NCI-H510A (cell line): ENCODE measurements at regions not wholly inside any gene's neighbourhood (a gene's known extent, or its start where the extent isn't known, plus 50 kb on each side); places are given as distances from the start of the nearest gene placed in this dataset.

Experiments
- DNase-seq: peaks from one replicate; lab custom pipeline; 2025; lab: John Stamatoyannopoulos, UW

DNA sequence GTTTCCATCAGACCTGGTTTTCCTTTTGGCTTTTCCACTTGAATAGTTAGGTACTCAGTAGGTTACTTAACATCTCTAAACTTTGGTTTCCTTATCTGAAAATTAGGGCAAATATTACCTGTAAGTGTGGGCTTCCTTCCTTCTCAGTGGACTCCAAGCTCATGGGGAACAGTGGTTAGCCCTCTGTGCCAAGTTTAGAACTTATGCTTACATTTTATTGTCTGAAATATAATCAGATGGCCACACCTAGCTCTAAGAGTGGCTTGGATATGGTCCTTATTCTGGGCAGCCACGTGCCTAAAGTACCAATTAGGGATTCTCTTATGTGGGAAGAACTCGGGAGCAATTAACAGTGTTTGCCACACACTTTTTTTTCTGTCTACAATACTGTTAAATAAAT is 133.9 kb downstream of the UCHL1 start:
- no peak for DNase-seq

DNA sequence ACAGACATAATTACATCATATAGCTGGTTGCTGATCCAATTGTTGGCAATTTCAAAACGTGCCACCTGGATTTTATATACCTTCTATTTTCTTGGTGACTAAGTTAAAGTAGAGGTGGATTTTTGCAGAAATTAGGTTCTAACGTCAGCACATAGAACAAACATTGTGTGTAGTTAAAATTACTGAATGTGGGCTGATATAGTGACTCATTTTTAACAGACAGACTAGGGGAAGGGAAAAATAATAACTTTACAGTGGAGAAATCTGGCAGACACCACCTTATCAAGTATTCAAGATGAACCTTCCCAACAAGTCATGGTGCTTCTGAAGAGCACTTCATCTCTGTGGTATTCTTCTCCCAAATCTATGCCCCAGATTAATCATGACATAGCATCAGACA is 134.5 kb downstream of the UCHL1 start:
- no peak for DNase-seq

DNA sequence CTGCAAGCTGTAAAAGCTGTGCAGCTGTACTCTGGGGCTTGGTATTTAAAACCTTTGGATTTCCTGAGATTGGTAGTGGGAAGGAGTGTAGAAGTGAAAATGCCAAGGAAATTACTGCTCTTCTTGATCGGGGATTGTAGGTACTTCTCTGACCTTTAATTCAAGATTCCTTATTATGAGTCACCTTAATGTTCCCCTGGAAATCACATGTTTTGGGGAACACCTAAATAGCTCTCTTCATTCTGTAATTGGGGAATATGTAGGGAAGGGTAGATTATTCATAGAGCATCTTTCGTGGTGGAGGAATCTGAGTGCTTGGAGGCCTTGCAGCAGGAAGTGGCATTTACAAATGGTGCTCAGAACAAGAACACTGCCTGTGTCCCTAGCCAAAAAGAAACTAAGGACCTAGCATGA is 137.8 kb downstream of the UCHL1 start:
- no peak for DNase-seq

DNA sequence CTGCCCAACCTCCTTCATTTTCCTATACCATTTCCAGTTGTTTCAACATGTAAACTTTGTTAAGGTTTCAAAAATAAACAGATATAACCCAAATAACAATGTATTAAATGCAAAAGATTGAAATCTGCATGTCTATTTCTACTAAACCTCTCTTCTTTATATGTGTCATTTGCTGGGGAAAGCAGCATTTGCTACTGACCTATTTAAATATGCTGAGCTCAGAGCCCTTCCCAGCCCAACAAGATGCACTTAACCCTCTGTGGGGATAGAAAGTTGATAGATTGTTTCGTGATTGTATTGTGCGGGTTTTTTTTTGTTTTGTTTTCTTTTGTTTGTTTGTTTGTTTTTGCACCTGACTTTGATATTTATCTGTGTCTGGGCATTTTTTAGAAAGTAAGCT is 139.5 kb downstream of the UCHL1 start:
- DNase-seq, result no peak

DNA sequence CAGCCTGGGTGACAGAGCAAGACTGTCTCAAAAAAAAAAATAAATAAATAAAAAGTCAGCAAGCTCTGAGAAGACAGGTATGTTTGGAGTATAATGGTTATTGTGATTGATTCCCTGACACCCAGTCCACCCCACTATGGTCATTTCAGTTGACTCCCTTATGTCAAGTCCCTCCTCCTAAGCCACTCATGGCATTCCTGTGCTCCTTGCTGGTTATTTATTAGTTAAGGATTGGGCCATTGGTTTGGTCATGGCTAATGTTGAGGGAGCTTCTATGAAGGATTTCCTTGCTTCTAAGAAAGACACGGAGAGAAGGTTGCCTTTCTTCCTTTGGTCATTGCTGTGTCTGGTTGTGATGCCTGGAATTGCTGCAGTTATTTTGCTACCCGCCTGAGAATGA is 140.1 kb downstream of the UCHL1 start:
- no peak for DNase-seq

DNA sequence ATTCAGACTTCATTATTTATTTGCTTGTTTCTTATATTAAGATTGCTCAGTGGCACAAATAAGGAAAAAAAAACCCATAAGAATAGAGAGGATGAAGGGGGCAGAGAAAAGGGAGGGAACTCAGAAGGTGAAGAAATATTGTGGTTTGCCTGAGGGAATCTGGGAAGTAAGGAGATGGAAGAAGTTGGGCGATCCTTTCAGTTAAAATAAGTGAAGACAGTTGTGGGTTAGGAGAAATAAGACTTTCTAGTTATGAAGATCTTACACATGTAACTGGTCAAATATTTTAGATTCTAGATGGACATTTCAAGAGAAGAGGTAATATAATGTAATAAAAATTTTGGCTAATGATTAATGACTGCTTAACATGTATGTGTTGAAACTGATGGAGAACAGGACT is 138.7 kb upstream of the LIMCH1 start:
- DNase-seq, result no peak

DNA sequence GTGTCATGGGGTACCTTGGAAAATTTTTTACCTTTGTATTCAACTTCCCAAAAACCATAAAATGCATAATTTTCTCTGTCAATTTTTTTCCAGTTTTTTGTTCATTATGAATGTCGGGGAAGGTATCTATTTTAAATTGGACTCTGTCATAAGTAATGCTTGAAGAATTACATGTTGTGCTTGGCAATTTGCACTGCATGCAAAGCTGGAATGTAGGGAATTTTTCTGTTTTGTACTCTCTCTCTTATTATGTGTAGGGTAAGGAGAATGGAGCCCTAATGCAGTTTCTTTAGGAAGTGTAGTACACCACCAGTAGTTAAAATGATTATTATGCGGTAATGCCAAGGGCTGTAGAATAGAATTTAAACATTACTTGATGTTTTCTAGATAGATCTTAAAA is 137.7 kb upstream of the LIMCH1 start:
- DNase-seq, result no peak

DNA sequence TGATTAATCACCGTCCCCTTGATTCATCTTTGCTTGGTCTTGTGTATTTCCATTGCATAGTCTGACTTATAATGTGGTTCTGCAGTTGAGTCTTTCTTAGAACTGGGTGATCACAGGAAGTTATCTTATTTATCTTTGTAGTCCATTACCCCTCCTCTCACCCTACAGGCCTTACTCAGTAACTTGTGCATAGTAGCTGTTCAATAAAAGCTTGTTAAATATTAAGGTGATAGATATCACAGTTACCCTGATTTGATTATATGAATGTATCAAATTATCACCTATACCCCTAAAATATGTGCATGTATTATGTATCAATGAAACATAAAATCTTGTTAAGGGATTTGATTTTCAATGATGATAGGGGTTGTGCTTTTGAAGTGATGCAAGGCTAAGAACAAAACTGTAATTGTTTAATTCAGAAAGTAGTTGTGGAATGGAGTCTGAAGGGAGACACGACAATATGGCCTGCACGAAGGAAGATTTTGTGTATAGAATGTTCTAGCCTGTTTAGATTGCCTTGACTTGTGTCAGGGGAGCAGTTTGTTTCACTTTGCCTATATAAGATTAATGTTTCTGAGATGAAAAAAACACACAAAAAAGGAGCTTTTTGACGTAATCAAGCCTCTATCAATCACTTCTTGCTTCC is 132.4 kb upstream of the LIMCH1 start:
- no peak for DNase-seq

DNA sequence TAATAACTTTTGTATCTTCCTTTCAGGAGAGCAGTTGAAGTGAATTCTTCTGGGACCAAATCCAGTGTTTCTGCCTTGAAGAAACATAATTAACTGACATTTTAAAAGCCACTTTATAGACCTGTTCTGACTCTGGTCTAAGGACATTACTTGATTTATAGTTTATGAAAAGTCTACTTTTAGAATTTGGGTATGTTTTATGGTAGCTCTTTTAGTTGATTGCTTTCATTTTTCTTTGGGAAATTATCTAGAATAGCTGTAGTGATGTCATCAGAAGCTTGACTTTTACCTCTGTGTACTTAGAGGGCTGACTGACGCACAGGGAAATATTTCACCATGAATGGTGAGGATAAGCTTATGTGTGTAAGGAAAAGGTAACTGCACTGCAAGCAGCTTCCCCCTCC is 131.8 kb upstream of the LIMCH1 start:
- no peak for DNase-seq

DNA sequence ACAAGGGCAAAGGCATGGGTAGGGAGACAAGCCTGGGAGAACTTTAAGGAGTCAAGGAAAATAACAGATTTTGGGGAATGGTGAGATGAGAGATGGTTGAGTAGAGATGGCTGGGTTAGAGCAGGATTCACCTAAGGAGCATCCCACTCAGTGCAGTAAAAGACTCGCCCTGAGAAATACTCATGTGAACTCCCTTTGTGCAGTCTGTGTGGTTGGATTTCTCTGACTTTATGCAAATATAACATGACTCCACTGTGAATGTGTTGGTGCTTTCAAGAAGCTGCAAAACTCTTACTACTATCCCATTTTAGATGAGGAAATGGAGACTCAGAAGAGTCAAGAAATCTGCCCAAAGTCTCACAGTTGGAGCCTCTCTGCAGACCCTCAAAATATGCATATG is 129.8 kb upstream of the LIMCH1 start:
- DNase-seq, result no peak

DNA sequence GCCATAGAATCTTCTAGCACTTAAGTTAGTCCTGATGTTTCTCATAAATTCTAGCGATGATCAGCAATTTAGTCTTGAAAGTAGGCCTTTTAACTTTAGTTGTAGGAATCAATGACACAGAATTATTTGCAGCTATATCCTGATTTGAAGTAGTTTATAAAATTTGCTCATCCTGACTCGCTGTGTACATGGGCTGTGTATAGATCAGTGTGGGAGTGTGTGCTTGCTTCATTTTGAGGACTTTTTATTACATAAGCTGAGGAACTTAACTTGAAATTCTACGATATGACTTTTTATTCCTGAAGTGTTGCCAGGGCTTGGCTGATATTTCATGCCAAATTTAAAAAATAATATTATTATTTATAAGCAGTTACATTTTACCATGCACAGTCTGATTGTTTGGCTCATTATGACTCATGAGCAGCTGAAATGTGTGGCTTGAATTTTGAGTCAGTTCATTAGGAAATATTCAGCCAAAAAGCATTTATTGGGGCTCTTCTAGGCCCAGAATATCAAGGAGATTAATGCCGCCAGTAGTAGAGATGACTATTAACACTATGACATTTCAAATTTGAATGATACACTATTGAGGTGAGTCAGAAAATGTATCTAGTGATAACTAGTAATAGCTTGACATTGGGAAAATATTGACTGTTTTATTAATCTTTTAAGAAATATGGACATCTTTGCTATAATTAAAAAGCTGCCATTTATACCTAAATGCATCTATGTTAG is 128.9 kb upstream of the LIMCH1 start:
- DNase-seq, result no peak

DNA sequence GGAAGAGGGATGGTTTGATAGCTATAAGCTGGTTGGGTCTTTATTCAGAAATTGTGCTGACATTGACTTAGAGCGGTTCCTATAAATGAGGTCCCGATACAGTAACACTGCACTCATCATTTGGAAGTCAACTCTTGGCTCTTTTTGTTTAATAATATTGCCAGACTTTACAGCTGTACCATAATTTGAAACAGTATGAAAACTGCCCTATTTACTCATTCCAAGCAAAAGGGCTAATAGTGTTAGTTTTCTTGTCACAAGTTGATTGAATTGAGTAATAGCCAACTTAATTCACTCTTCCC is 128.4 kb upstream of the LIMCH1 start:
- DNase-seq, result no peak

DNA sequence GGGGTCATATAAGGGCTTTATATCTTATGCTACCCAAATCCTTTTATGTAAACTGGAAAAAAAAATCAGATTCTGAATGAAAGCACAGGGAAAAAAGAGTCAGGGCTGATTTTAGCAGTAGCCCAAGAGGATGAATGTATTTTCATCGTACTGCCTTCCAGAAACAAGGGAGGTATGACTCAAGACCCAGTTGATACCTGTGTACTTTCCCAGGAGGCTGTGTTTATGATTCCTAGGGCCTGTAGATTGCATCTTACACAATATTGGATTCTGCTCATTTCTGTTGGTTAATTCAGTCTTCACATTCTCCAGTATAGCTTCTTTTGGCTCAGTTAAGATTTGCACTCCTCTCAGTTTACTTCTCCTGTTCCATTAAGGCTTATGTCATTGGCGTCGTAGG is 127.9 kb upstream of the LIMCH1 start:
- no peak for DNase-seq

DNA sequence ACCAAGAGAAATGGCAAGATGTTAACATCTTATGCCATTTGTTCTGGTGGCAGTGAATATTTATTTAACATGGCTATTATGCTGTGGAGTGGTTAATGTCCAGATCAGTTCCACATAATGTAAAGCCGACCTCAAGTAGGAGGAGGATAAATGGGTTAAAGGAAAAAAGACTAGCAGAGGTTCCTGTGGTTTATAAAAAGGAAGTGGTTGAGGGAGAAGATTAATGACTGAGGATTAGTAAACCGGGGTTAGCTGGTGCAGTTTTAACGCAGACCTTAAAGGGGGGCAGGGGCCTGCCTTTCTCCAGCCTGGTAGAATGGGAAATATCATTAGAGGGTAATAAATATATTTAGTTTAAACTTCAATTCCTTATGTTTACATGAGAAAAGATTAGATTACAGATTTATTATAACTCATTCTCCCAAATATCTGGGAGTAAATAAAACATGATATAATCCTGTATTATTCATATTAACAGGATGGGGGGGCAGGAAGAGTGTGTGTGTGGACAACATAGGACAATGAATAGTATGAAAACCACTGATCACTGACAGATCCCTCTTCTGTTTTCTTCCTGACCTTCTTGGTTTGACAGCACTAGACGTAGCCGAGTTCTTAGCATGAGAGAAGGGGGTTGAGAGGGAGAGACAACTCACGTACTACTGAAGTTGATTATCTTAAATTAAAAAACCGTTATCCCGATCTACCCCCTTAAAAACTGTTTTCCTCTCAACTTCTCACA is 124.1 kb upstream of the LIMCH1 start:
- no peak for DNase-seq

DNA sequence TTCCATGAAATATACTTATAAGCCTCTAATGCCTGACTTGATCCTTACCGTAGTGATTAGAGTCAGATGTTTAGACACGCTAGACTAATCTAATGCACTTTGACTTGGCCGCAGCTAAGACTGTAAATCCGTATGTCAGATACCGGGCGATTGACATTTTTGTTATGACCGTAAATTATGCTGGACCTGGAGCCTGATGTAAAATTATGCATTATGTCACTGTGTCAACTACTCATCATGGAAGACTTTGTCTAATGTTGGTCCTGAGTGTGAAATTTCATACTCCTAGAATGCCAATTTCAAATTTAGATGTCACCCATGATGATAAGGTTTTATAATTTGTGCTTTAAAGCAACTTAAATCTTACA is 123.6 kb upstream of the LIMCH1 start:
- DNase-seq, result no peak

DNA sequence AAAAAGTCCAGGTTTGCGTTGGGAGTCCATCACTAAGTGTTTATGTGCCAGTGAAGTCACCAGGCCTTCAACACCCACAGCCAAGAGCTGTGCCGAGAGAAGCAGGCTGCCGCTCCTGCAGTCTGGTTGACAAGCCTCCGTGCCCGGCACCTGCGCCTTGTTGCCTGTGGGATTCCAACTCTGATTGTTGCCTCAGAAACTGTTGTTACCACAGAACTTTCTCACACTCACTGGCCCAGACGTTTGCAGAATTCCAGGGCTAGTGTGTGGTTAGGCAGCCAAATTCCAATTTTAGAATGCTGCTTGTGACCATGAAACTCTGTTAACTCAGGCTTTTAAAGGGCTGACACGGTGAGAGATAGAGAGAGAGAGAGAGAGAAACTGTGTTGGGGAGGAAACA is 119.5 kb upstream of the LIMCH1 start:
- no peak for DNase-seq

DNA sequence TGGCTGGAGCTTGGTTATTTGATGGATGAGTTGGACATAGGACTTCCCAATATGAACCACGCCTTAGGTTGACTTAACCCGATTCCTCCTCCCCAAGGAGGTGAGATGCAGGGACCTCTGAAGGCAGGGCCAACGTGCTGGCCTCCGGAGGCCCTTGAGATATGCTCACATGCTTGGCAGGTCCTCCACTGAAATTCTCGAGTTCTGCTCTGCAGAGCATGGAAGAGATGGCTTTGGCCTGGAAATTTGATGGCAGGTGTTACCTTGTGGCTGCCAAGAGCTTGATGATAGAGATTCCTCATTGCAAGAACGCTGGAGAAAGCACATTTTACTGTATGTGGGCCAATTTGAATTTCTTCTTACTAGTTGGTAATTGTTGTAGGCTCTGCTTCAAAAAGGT is 117.4 kb upstream of the LIMCH1 start:
- no peak for DNase-seq

DNA sequence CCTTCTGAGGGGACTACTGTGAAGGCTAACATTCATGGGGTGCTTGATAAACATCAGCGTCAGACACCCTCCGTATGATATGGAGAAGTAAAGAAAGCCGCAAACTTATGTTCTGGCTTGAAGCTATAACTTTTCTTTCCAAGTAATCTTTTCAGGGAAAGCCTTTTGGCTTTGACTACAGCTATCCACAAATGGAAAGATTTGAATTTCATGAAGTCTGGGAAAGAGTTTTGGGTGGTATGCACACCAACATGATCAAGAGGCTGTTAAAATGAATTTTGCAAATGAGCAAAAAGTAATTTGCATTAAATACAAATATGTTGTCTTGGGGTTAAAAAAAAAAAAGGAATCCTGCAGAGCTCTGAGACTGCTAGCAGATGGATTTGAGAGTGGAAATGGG is 114.8 kb upstream of the LIMCH1 start:
- no peak for DNase-seq

DNA sequence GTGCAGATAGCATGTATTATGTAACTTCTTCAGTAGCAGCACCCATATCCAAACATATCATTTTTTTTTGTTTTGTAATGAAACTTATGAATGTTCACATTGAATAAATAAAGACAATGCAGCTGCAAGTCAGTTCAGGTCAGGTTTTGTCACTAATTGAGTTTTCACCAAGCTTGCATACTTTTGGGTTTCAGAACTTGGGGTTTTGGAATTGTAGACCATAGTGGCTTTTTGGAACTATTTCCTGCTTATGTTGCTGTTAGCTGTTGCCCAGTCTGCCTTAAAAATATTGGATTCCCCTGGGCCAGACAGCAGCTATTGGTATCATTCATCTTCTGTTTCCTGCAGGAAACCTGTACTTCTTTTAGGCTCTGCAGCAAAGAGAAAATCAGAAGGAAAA is 113.4 kb upstream of the LIMCH1 start:
- DNase-seq, result no peak

DNA sequence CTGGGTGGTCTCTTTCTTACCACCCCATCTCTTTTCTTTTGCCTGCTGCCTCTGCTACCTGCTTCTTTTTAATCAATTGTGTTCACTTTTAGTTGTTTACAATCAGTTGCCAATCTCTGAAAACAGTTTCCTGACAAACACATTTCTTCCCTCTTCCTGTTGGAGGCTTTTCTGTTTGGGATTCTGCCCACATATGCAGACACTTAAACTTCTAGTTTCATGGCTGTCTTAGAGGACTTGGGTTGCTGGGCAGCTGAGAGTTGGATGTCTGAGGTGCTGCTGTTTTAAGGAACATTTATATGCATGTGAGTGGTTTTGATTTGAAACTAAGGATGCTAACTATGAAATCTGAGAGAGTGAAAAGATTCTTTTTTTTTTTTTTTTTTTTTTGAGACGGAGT is 112.3 kb upstream of the LIMCH1 start:
- DNase-seq, result no peak

DNA sequence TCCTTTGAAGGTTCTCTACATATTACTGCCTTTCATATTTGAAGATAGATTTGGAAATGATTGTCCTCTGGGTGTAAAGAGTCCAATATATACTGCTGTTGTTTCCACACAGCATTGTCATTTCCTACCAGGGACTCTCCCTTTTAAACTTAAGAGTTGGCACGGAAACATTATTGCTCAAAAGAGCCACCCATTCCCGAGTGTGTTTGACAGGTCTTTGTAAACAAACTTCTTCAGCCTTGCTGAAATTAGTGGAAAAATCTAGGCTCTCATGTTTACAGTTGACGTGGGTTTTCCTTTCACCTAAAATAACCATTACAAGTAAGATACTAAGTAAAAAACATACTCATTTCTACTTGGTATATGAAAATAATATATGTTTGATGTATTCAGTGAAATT is 111.4 kb upstream of the LIMCH1 start:
- DNase-seq, result no peak

DNA sequence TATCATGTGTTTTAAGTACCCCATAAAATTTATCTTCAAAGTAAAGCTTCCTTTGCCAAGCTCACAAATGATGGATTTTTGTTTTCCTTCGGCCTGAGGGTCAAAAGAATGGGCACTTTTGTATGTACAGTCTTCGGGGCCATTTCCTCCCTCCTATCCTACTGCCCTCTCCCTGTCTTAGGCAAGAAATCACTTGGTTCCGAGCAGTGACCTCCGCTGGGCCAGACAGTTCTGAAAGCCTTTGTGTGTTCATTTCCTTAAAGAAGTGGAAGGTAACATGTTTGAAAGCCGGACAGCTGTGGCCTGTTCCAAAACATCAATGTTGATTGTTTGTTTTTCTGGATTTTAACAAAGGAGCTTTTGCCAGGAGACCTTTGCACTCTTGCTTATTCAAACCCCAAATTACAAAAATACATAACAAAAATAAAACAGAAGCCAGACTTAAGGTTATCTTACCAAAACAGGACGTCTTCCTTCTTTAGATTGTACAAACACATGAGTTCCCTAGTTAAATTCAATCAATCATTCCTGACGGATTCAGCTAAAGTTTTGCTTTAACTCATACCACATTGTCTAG is 110.6 kb upstream of the LIMCH1 start:
- DNase-seq, result no peak

DNA sequence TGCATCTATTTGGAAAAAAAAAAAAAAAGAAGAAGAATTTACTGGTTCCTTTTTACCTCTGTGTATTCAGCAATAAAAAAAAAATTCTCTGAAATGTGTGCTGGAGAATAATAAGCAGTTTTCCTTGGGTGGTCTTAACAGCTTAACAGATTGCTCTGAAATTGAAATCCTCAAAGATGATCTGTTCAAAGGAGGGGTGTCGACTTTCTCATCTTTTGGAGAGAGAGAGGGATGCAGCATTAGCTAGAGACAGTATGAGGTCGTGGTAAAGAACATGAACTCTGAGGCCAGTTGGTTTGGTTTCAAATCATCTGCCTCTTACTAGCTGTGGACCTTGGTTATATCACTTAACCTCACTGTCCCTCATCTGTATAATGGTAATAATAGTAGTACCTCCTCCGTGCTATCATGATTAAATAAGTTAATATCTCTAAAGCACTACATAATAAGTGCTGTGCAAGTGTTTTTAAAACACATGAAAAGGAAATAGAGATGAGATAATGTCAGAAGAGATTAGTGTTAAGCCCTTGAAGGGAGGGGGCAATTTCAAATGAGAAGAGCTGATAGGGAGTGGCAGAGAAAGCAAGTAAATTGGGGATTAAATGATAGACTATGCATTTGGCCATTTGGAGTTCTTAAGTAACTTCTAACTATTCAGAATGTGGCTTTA is 109.9 kb upstream of the LIMCH1 start:
- no peak for DNase-seq
